A673 (cell line): ENCODE measurements at regions not wholly inside any gene's neighbourhood (a gene's known extent, or its start where the extent isn't known, plus 50 kb on each side); places are given as distances from the start of the nearest gene placed in this dataset.

Source experiments
- CTCF ChIP-seq: fragments of 300-800, 200-600 bp; sonication (generic); conservative IDR thresholded peaks from 2 replicates; pipeline ENCODE4 v1.5.1; 2017; ENCODE audit warnings: low read depth, mild to moderate bottlenecking, antibody characterized with exemption, low read length, moderate library complexity, mixed read lengths
- EZH2 ChIP-seq: fragments of 200-600 bp; sonication (generic); IDR thresholded peaks from 2 replicates; pipeline ENCODE4 v1.6.1; 2017; ENCODE audit warnings: borderline replicate concordance, low read depth, mild to moderate bottlenecking, mixed read lengths, antibody characterized with exemption, low read length; ENCODE audit not compliant: poor library complexity, severe bottlenecking

GRCh38 chr2:5253263-5253662 lies 438.9 kb upstream of the SOX11 start:
- TF ChIP-seq CTCF: no peak
- TF ChIP-seq EZH2: no peak
